Endothelial cell of umbilical vein (primary cell): ENCODE measurements at regions not wholly inside any gene's neighbourhood (a gene's known extent, or its start where the extent isn't known, plus 50 kb on each side); places are given as distances from the start of the nearest gene placed in this dataset.

Source experiments
- BruUV-seq: library from RNA; stranded (reverse); fragments of 400-500 nt; replicated peaks from 2 replicates; lab custom pipeline; 2021; lab: Mats Ljungman, UMichigan
- CTCF ChIA-PET: fragments of 300-600, 350-600 bp; sonication (Branson Sonifier 250); formaldehyde crosslinking; loops from one replicate; lab custom pipeline; 2021; ENCODE audit warnings: antibody characterized with exemption, inconsistent platforms; lab: Charles Lee
- POLR2A ChIA-PET: fragments of 300-600, 350-600 bp; sonication (Branson Sonifier 250); formaldehyde crosslinking; loops from one replicate; lab custom pipeline; 2021; ENCODE audit warnings: antibody characterized with exemption, inconsistent platforms; lab: Charles Lee
- DNase-seq: peaks from one replicate; pipeline ENCODE4 v3.0.0-alpha.2; 2011; ENCODE audit warnings: low read depth, low spot score
- FAIRE-seq: peaks from 2 replicates; lab custom pipeline; 2011; peaks lifted over from hg19 to GRCh38; lab: Jason Lieb, UNC
- H2AFZ ChIP-seq: 2 replicates; pipeline ENCODE4 v1.6.0; 2012; ENCODE audit warnings: low read depth, low read length, control low read depth, inconsistent platforms
- H3K27ac ChIP-seq: 2 replicates; pipeline ENCODE4 v1.5.1; 2011; ENCODE audit warnings: low read depth, mild to moderate bottlenecking, control low read depth, low read length, moderate library complexity; ENCODE audit not compliant: insufficient read depth
- H3K27me3 ChIP-seq, 2 experiments: 2 replicates each; pipeline versions ENCODE4 v1.6.0 to v1.6.1; 2011; ENCODE audit warnings: low read length in 2 of 2, mixed read lengths in 1 of 2; ENCODE audit not compliant: control insufficient read depth in 2 of 2, insufficient read depth in 2 of 2
- H3K36me3 ChIP-seq, 2 experiments: 2 replicates in 1 of 2; 3 replicates in 1 of 2; pipeline ENCODE4 v1.5.1; 2011; ENCODE audit warnings: low read length in 2 of 2, mild to moderate bottlenecking in 1 of 2, moderate library complexity in 1 of 2; ENCODE audit not compliant: control insufficient read depth in 2 of 2, insufficient read depth in 2 of 2; ENCODE audit errors: extremely low read depth in 1 of 2
- H3K4me1 ChIP-seq: 3 replicates; pipeline ENCODE4 v1.5.1; 2011; ENCODE audit warnings: mild to moderate bottlenecking, low read length; ENCODE audit not compliant: control insufficient read depth, insufficient read depth; ENCODE audit errors: extremely low read depth
- H3K4me2 ChIP-seq: 2 replicates; pipeline ENCODE4 v1.6.1; 2011; ENCODE audit warnings: low read length, control low read depth, mixed read lengths; ENCODE audit not compliant: insufficient read depth
- H3K4me3 ChIP-seq, 3 experiments: fragments of 200-600 bp in 1 of 3; sonication (generic), shearing (Covaris generic) in 1 of 3; replicated peaks in 1 of 3; 2 replicates each; pipeline ENCODE4 v1.5.1; 2011 to 2016; ENCODE audit warnings: control low read depth in 3 of 3, low read length in 3 of 3, mild to moderate bottlenecking in 2 of 3, inconsistent platforms in 1 of 3, low read depth in 1 of 3, moderate library complexity in 1 of 3; ENCODE audit not compliant: insufficient read depth in 1 of 3
- H3K79me2 ChIP-seq: 2 replicates; pipeline ENCODE4 v1.6.0; 2012; ENCODE audit warnings: low read length, inconsistent platforms; ENCODE audit not compliant: control insufficient read depth, insufficient read depth
- H3K9ac ChIP-seq: replicated peaks from 2 replicates; pipeline ENCODE3; 2011; ENCODE audit warnings: low read length, control low read depth; ENCODE audit not compliant: insufficient read depth; ENCODE audit errors: extremely low read depth
- H3K9me1 ChIP-seq: replicated peaks from 3 replicates; pipeline ENCODE4 v1.6.0; 2011; ENCODE audit warnings: mild to moderate bottlenecking, low read length; ENCODE audit not compliant: control insufficient read depth, insufficient read depth; ENCODE audit errors: extremely low read depth
- H3K9me3 ChIP-seq: replicated peaks from 2 replicates; pipeline ENCODE4 v1.5.1; 2012; ENCODE audit warnings: low read length, inconsistent platforms; ENCODE audit not compliant: control insufficient read depth, insufficient read depth
- H4K20me1 ChIP-seq: replicated peaks from 2 replicates; pipeline ENCODE3; 2011; ENCODE audit warnings: mild to moderate bottlenecking, low read length; ENCODE audit not compliant: control insufficient read depth, insufficient read depth; ENCODE audit errors: extremely low read depth
- CTCF ChIP-seq, 2 donors: IDR thresholded peaks; 1 replicate in 1 of 2; 2 replicates in 1 of 2; pipeline ENCODE4 v1.5.1; 2011; ENCODE audit warnings: low read length in 2 of 2, mild to moderate bottlenecking in 2 of 2, moderate library complexity in 2 of 2, control low read depth in 1 of 2, inconsistent platforms in 1 of 2, low read depth in 1 of 2; ENCODE audit not compliant: insufficient read depth in 1 of 2; ENCODE audit errors: extremely low read depth in 1 of 2
- EZH2 ChIP-seq: IDR thresholded peaks from 2 replicates; pipeline ENCODE4 v1.6.1; 2012; ENCODE audit warnings: borderline replicate concordance, low read depth, mild to moderate bottlenecking, moderate library complexity, low read length, inconsistent platforms; ENCODE audit not compliant: severe bottlenecking
- FOS ChIP-seq: IDR thresholded peaks from 2 replicates; pipeline ENCODE4 v1.6.1; 2011; ENCODE audit warnings: mild to moderate bottlenecking, low read length, moderate library complexity, borderline replicate concordance; ENCODE audit not compliant: insufficient read depth
- GATA2 ChIP-seq: IDR thresholded peaks from 2 replicates; pipeline ENCODE4 v1.7.0; 2011; ENCODE audit warnings: low read depth, mild to moderate bottlenecking, moderate library complexity, mixed read lengths, low read length; ENCODE audit not compliant: insufficient read length, insufficient read depth
- MYC ChIP-seq: IDR thresholded peaks from one replicate; pipeline ENCODE4 v1.6.1; 2011; ENCODE audit warnings: mild to moderate bottlenecking, low read depth, low read length
- dilution Hi-C: fragments of 300-500 bp; cut with MboI; formaldehyde crosslinking; loops from one replicate; pipeline ENCODE4 v1.15.0; 2019; ENCODE audit warnings: low sequenced_read_pairs; ENCODE audit not compliant: extremely low pct_ligation_motif_present
- intact Hi-C: fragments of 100-400 bp; cut with micrococcal nuclease; formaldehyde crosslinking; loops from one replicate; pipeline ENCODE4 v1.10.0; 2022
- TF ChIP-seq, protein P1 (sequence below): IDR thresholded peaks from 2 replicates; pipeline ENCODE4 v1.6.1; 2011; ENCODE audit not compliant: insufficient read depth, insufficient read length

DNA sequence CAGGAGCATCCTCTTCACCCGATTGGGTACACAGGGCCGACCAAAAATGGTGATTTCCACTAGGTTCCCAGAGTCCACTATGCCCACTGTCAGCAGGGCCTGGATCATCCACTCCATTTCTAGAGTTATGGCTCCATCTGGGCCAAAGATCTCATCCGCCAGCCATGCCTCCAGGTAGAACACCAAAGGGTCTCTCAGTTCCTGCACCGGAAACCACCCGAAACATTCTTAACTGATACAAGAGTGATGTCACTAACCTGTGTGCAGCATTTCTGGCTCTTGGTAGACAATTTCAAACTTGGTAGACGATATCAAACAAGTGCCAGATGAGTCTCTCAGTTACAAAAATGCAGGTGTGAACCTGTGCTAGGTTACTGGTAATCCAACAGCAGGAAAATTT is 306.1 kb downstream of the BCOR start:
- intact Hi-C loops (no loop called here), dilution Hi-C loops (no loop called here)
- ChIA-PET CTCF (no interaction called here), POLR2A (no interaction called here)
- no peaks in the 10 kb centered on the region for H4K20me1 ChIP-seq
- no peak for DNase-seq
- no peak for FAIRE-seq
- no TSS peak for BruUV-seq
- no peak overlapping the region for H3K9ac ChIP-seq
- no peaks in the 10 kb centered on the region for H3K36me3 ChIP-seq
- H3K9me1 ChIP-seq: no peaks in the 10 kb centered on the region
- TF ChIP-seq FOS (no peak), CTCF (IDR thresholded peaks at IDR 0.05; ENCODE audit: extremely low read depth in 1 of 2, insufficient read depth in 1 of 2, low read depth in 1 of 2, low read length in 2 of 2) (no peak), GATA2 (no peak), MYC (no peak), EZH2 (no peak)
- TF ChIP-seq, protein P1, sequence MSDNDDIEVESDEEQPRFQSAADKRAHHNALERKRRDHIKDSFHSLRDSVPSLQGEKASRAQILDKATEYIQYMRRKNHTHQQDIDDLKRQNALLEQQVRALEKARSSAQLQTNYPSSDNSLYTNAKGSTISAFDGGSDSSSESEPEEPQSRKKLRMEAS: no peak
- no peak overlapping the region for H3K27ac ChIP-seq
- no peak overlapping the region for H3K4me2 ChIP-seq
- no peak overlapping the region for H3K4me3 ChIP-seq
- no peaks in the 10 kb centered on the region for H3K79me2 ChIP-seq
- H3K27me3 ChIP-seq: no peaks in the 10 kb centered on the region
- H3K4me1 ChIP-seq: no peaks in the 10 kb centered on the region
- H3K9me3 ChIP-seq: no peaks in the 10 kb centered on the region
- no peak overlapping the region for H2AFZ ChIP-seq
